ENCODE measurements at regions not wholly inside any gene's neighbourhood (a gene's known extent, or its start where the extent isn't known, plus 50 kb on each side); places are given as distances from the start of the nearest gene placed in this dataset.

- no peak for DNase-seq (ENCODE audit: low read depth, low spot score)
- H3K27me3 ChIP-seq (ENCODE audit: insufficient read depth, low read length): no peaks in the 10 kb centered on the region
- no peak for ATAC-seq
- ChIA-PET RAD21 (ENCODE audit: low non-redundant PET in 1 of 2, low total read pairs in 2 of 2, uncharacterized antibody in 2 of 2, unreplicated experiment in 2 of 2) (no interaction called here), CTCF (no interaction called here), POLR2A (no interaction called here)
- BruUV-seq (replicated peaks): no TSS peak
- no peak overlapping the region for H3K4me2 ChIP-seq (ENCODE audit: low read length)
- no peaks in the 10 kb centered on the region for H3K36me3 ChIP-seq (ENCODE audit: control insufficient read depth in 1 of 2, insufficient read depth in 2 of 2, low read length in 2 of 2)
- H3K4me1 ChIP-seq (ENCODE audit: control insufficient read depth in 1 of 2, insufficient read depth in 2 of 2, low read length in 2 of 2): no peaks in the 10 kb centered on the region
- H3K27ac ChIP-seq (ENCODE audit: low read depth, low read length): no peak overlapping the region
- no peak overlapping the region for H3K9ac ChIP-seq (ENCODE audit: low read length)
- no peaks in the 10 kb centered on the region for H4K20me1 ChIP-seq (ENCODE audit: insufficient read depth)
- H2AFZ ChIP-seq (ENCODE audit: low read depth, low read length, poor library complexity, severe bottlenecking): no peak overlapping the region
- no peaks in the 10 kb centered on the region for H3K9me2 ChIP-seq (ENCODE audit: insufficient read depth)
- intact Hi-C loops (cut with micrococcal nuclease): no loop called here
- no peaks in the 10 kb centered on the region for H3K79me2 ChIP-seq (ENCODE audit: insufficient read depth, low read length)
- H3K9me3 ChIP-seq (ENCODE audit: control insufficient read depth in 1 of 2, insufficient read depth in 1 of 2, low read depth in 1 of 2, low read length in 2 of 2): no peaks in the 10 kb centered on the region
- no peak for TF ChIP-seq SRF (IDR thresholded peaks at IDR 0.05; ENCODE audit: low read depth)
- no peak for TF ChIP-seq EZH2phosphoT487 (IDR thresholded peaks at IDR 0.05; ENCODE audit: borderline replicate concordance)
- TF ChIP-seq YY1 (IDR thresholded peaks at IDR 0.05; ENCODE audit: extremely low read depth, insufficient replicate concordance, low read depth, low read length): no peak
- no peak for TF ChIP-seq CEBPB (IDR thresholded peaks at IDR 0.05; ENCODE audit: low read depth)
- no peak for TF ChIP-seq ZFX (IDR thresholded peaks at IDR 0.05)
- TF ChIP-seq ELF1 (IDR thresholded peaks at IDR 0.05; ENCODE audit: borderline replicate concordance, low read depth): no peak
- TF ChIP-seq REST (IDR thresholded peaks at IDR 0.05; ENCODE audit: low read depth): no peak
- TF ChIP-seq ZBTB33 (IDR thresholded peaks at IDR 0.05; ENCODE audit: extremely low read depth, insufficient replicate concordance, low read length): no peak
- TF ChIP-seq SIN3A (IDR thresholded peaks at IDR 0.05; ENCODE audit: low read depth): no peak
- TF ChIP-seq JUND (IDR thresholded peaks at IDR 0.05): no peak
- no peak for TF ChIP-seq EGR1 (IDR thresholded peaks at IDR 0.05; ENCODE audit: low read depth)
- no peak for TF ChIP-seq TCF7L2 (IDR thresholded peaks at IDR 0.05; ENCODE audit: borderline replicate concordance, extremely low read depth, insufficient read depth, insufficient read length)
- no peak overlapping the region for H3K4me3 ChIP-seq (replicated peaks in 1 of 2; ENCODE audit: low read depth in 1 of 2, low read length in 2 of 2)
These were observed 472.7 kb downstream of the RFC3 start for GRCh38 chr13:34290661-34291060.
